Kidney epithelial cell (primary cell): ENCODE measurements at regions not wholly inside any gene's neighbourhood (a gene's known extent, or its start where the extent isn't known, plus 50 kb on each side); places are given as distances from the start of the nearest gene placed in this dataset.

Source experiments
- DNase-seq: peaks from one replicate; pipeline ENCODE4 v3.0.0-alpha.2; 2010; ENCODE audit warnings: low read depth
- H3K27me3 ChIP-seq: 2 replicates; pipeline ENCODE4 v1.6.0; 2011; ENCODE audit warnings: low read length; ENCODE audit not compliant: control insufficient read depth, insufficient read depth
- H3K36me3 ChIP-seq: 2 replicates; pipeline ENCODE4 v1.5.1; 2011; ENCODE audit warnings: low read length; ENCODE audit not compliant: control insufficient read depth, insufficient read depth
- H3K4me3 ChIP-seq: 2 replicates; pipeline ENCODE4 v1.5.1; 2011; ENCODE audit warnings: low read depth, mild to moderate bottlenecking, control low read depth, low read length
- CTCF ChIP-seq: IDR thresholded peaks from 2 replicates; pipeline ENCODE4 v1.5.1; 2011; ENCODE audit warnings: mild to moderate bottlenecking, moderate library complexity, low read length, control low read depth, inconsistent platforms; ENCODE audit not compliant: insufficient read depth, poor library complexity, severe bottlenecking

- H3K4me3 ChIP-seq: no peak overlapping the region
- DNase-seq: no peak
- no peaks in the 10 kb centered on the region for H3K36me3 ChIP-seq
- H3K27me3 ChIP-seq: no peaks in the 10 kb centered on the region
- TF ChIP-seq CTCF: no peak
Measured at GRCh38 chr5:53333160-53333559, 147.3 kb upstream of the FST start.

GRCh38 chr5:53334431-53334941 is 145.9 kb upstream of the FST start:
- H3K36me3 ChIP-seq: no peaks in the 10 kb centered on the region
- no peaks in the 10 kb centered on the region for H3K27me3 ChIP-seq
- DNase-seq: no peak
- TF ChIP-seq CTCF: no peak
- no peak overlapping the region for H3K4me3 ChIP-seq

GRCh38 chr5:53335115-53335514 is 145.3 kb upstream of the FST start:
- no peak for DNase-seq
- H3K27me3 ChIP-seq: no peaks in the 10 kb centered on the region
- peak; percentile 24 for TF ChIP-seq CTCF
- H3K4me3 ChIP-seq: no peak overlapping the region
- no peaks in the 10 kb centered on the region for H3K36me3 ChIP-seq

- TF ChIP-seq CTCF: no peak
- Histone ChIP-seq H3K4me3 (no peak overlapping the region), H3K36me3 (no peaks in the 10 kb centered on the region), H3K27me3 (no peaks in the 10 kb centered on the region)
- DNase-seq: no peak
Measured at GRCh38 chr5:53337827-53338226, 142.6 kb upstream of the FST start.

GRCh38 chr5:53338971-53339370 is 141.5 kb upstream of the FST start:
- Histone ChIP-seq H3K27me3 (no peaks in the 10 kb centered on the region), H3K36me3 (no peaks in the 10 kb centered on the region), H3K4me3 (no peak overlapping the region)
- DNase-seq: no peak
- no peak for TF ChIP-seq CTCF

GRCh38 chr5:53339962-53340540 is 140.4 kb upstream of the FST start:
- no peaks in the 10 kb centered on the region for H3K36me3 ChIP-seq
- H3K4me3 ChIP-seq: no peak overlapping the region
- H3K27me3 ChIP-seq: no peaks in the 10 kb centered on the region
- TF ChIP-seq CTCF: no peak
- DNase-seq: no peak
